NCI-H69 (cell line): ENCODE measurements at regions not wholly inside any gene's neighbourhood (a gene's known extent, or its start where the extent isn't known, plus 50 kb on each side); places are given as distances from the start of the nearest gene placed in this dataset.
"Not testable (repeated sequence)": the region's sequence is repeated elsewhere in the genome, so short reads cannot be mapped to it uniquely, and the experiment has no call there.

ENCODE experiments used
- DNase-seq: peaks from one replicate; lab custom pipeline; 2025; lab: John Stamatoyannopoulos, UW

DNA sequence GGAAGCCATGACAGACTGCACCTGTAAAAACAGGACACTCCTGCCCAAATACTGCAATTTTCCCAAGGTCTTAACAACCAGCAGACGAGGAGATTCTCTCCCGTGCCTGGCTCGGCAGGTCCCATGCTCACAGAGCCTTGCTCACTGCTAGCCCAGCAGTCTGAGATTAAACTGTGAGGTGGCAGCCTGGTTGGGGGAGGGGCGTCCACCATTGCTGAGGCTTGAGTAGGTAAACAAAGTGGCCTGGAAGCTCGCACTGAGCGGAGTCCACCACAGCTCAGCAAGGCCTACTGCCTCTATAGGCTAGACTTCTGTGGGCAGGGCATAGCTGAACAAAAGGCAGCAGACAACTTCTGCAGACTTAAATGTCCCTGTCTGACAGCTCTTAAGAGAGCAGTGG is 80.3 kb downstream of the ANXA5 start:
- not testable (repeated sequence) for DNase-seq

DNA sequence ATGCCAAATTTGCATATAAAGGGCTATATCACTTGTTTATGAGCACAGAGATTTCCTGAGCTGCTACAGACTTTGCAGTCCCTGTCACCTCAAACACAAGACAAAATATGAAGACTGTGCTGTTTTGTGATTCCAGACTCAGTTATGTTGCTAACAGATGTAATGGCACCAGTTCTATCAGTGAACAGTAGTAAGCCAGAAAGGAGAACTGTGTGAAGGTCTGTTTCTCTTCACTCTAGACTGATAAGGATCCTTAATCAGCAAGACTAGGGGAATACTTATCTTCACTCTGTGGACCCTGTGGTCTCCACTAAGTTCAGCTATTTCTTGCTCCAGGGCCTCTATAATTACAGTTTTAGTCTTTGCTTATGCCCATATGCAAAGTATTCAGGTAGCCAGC is 82.7 kb downstream of the ANXA5 start:
- no peak for DNase-seq

DNA sequence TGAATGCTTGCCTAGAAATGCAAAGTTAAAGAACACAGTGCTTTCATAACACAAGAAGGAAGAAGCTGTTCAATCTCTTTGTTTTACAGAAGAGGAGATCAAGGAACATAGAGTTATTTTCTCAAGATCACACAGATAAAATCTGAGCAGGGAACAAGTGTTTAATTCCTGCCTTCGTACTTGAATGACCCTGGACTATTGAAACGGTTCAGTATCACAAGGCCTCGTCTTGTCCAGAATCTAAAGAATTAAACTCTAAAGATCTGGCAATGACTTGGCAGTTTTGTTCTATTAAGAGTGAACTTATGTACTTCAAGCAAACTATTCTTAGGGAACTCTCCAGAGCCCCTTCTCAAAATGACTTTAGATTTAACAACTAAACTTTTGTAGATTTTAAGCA is 97.7 kb downstream of the ANXA5 start:
- DNase-seq: no peak

DNA sequence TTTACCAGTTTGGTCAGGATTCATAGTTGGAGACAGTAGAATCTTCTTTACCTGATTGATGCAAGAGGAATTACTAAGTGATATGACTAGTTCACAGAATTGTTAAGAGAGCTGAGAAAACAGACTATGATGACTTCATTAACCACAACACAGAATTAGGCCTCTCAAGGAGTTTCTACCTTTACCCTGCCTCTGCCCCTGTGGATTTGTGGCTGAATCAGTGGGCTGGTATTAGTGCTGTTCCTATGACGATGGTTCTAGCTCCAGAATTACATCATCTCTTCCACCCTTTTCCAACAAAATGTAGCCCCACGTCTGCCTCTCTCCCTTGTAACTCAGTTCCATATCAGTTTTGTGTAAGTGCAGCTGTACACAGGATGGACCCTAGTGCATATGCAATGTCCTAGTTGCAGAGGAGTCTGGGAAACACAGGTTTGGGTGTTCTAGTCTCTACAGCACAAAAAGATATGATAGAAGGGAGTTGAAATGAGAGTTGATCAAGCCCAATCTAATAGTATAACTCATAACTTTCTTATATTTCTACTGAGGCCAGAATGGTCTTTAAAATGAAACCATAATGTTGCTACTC is 99.3 kb downstream of the ANXA5 start:
- DNase-seq: no peak

DNA sequence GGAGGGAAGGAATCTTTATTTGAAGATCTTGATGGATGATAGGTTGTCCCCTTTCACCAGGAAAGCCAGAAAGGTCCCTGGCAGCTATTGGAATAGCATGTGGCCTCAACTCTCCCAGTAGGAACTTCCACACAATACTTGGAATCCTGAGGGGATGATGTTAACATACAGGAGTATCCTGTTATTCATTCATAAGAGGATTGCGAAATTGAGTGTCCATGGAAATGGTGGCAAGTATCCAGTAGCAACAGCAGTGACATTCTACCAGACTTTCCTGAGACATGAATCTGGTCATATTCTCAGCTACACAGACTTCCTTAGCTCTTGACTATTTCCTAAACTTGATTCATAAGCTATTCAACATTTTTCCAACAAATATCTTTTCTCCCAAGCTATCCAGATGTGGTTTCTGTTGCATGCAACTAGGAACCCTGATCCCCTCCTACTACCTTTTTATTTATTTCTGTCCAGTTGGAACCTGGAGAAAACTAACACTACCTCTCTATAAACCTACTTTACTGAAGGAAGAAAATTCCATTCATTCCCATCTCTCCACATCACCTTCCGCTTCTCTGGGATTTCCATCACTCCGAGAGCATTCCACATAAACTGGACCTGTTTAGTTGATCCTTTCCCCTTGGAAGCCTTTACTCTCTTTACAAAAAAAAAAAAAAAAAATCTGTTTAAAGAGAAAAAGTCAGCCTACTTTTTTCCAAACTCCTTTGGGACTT is 101.8 kb downstream of the ANXA5 start:
- no peak for DNase-seq

DNA sequence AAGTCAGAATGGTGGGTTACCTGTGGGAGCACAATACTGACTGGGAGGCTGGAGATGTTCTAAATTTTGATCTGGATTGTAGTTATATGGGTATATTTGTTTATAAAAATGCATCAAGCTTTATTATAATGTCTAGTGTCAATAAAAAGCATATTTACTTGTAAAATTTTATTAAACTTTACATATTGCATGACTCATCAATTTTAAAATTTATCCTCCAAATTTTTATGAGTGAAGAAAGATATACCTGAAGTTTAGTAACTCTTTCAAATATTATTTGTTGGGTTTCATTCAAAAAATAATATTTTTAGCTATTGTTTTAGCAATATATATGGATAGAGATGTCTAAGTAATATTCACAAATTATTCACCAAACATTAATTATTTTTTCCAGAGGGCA is 103.0 kb downstream of the ANXA5 start:
- no peak for DNase-seq

DNA sequence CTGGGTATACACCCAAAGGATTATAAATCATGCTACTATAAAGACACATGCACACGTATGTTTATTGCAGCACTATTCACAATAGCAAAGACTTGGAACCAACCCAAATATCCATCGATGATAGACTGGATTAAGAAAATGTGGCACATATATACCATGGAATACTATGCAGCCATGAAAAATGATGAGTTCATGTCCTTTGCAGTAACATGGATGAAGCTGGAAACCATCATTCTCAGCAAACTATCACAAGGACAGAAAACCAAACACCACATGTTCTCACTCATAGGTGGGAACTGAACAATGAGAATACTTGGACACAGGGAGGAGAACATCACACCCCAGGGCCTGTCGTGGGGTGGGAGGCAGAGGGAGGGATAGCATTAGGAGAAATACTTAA is 104.5 kb downstream of the ANXA5 start:
- not testable (repeated sequence) for DNase-seq

DNA sequence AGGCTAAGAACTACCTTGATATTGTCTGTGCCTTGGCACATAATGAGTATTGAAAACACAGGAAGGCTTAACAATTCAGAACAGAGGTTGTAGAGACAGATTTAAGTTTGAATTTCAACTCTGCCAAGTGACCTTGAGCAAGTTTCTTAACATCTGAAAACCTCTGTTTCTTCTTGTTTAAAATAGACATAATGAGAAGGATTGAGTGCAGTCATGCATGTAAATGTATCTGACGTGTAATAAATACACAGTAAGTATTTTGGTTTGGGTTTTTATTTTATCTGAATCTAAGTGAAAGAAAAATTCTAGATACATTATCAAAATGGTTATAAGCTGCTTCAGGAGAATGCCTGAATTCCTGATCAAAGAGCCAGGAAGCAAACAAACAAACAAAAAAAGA is 111.9 kb downstream of the ANXA5 start:
- no peak for DNase-seq

DNA sequence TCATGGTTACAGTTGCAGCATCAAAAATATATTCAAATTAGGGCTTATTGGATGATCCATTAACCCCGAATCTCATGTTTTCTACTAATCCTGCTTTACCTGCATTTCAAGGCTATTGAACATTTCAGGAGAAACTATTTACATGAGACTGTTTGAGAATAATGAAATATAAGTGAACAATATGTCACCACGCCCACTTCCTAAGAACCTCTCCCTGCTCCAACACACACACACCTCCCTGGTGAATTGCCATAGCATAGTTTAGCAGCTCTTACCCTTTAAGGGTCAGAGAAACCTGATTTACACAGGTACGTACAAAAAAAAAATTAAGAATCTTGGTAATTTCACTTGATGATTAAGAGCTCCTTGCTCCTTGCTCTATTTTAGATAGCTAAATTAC is 113.4 kb downstream of the ANXA5 start:
- DNase-seq: no peak

DNA sequence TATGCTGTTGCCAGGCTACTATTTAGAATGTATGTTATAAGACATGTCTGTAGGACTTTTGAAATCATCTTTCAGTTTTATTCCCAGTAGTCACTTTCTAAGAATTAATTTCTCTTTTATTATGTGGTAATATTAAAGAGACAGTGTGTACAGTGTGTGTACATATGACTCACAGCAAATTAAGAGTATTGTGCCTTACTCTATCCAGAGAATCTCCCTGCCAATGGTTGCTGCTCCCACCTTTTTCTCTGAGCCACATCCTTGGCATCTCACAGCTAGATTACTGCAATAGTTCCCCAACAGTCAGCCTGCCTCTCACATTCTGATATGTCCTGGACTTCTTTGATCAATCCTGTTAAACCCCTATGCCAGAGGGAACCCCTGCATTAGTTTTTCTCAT is 114.5 kb downstream of the ANXA5 start:
- no peak for DNase-seq

DNA sequence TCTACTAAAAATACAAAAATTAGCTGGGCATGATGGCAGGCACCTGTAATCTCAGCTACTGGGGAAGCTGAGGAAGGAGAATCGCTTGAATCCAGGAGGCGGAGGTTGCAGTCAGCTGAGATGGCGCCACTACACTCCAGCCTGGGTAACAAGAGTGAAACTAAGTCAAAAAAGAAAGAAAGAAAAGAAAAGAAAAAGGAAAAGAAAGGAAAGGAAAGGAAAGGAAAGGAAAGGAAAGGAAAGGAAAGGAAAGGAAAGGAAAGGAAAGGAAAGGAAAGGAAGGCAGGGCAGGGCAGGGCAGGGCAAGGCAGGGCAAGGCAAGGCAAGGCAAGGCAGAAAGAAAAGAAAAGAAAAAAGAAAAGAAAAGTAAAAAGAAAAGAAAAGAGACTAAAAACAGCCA is 121.4 kb downstream of the ANXA5 start:
- not testable (repeated sequence) for DNase-seq

DNA sequence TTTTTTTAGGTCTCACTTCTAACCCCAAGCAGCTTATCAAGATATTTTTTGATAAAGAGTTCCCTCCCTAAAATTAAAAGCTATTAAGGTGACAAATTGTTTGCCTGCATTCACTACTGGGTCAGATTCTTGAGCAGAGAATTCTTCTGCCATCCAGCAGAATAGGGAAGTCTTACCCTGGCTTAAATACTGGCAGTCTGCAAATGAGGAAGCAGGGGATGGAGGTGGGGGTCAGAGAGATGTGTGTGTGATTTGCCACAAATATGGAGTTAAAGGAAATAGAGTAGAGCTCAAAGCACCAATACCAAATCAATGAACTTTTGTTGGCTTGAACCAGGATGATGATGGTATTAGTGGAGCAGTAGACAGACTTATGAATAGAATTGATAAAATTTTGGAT is 122.2 kb downstream of the ANXA5 start:
- no peak for DNase-seq

DNA sequence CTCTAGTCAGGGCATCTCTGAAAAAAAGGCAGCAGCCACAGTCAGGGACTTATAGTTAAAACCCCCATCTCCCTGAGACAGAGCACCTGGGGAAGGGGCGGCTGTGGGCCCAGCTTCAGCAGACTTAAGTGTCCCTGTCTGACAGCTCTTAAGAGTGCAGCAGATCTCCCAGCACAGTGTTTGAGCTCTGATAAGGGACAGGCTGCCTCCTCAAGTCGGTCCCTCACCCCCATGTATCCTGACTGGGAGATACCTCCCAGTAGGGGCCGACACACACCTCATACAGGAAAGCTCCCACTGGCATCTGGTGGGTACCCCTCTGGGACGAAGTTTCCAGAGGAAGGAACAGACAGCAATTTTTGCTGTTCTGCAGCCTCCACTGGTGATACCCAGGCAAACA is 129.0 kb downstream of the ANXA5 start:
- DNase-seq: no peak

DNA sequence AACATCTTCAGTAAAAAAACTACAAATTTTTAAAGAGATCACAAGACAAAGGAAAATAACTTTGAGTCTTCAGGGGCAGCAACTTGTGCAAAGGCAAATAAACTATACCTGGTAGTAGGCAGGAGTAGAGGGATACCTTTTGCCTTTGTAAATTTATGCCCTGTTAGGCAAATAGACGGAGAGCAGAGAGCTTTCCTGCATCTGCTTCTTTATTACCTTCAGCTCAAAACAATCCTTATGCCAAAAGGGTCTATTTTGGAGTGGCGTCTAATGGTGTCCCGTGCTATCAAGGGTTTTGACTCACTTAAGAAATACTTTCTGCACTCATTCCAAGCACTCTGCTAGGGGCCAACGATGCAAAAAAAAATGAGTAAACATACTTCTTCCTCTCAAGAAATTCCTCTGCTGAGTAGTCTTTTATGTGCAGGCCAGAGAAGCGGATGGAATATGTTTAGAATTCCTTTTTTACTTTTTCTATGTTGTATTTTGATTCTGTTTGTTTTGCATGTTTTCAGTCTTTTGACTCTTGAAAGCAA is 131.9 kb downstream of the ANXA5 start:
- DNase-seq: no peak

DNA sequence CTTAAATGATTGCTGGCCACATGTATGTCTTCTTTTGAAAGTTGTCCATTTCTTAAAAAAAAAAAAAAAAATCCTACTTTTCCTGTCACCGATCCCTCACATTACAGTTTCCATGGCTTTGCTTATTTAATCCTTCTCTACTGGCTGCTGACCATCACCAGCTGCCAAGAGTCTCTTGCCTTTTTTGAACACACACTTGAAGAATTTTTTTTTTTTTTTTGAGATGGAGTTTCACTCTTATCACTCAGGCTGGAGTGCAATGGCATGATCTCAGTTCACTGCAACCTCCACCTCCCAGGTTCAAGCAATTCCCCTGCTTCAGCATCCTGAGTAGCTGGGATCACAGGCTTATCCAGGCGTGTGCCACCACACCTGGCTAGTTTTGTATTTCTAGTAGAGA is 134.0 kb downstream of the ANXA5 start:
- no peak for DNase-seq

DNA sequence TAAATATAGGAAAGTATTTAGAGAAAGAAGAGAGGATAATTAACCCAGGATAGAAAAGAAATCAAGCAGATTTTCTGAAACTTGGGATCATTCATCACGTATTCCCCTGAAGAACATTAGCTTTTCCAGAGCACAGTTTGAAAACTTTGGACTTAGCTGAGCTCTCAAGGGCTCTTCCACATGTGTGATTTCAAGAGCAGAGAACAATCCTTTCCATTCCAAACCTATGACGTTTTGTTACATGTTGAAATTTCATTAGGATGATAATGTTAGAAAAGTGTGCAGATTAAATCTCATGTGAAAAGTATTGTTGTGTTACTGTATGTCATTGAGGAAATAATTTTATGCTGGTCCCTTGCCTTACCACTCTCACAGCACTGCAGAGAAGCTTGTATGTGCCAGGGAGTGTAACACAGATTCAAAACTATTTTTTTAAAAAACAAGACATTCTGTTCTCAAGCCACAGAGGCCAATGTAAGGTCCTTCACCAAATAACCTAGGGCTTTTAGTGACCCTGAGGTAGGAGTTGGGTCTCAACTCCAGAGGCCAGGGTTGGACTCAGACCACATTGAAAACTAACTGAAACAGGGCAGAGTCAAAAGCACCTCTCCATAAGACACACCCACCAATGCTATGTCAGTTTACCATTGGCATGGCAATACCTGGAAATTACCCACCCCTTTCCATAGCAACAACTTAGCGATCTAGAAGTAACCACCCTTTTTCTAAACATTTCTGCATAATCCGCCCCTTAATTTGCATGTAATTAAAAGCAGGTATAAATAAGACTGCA is 141.3 kb downstream of the ANXA5 start:
- no peak for DNase-seq

DNA sequence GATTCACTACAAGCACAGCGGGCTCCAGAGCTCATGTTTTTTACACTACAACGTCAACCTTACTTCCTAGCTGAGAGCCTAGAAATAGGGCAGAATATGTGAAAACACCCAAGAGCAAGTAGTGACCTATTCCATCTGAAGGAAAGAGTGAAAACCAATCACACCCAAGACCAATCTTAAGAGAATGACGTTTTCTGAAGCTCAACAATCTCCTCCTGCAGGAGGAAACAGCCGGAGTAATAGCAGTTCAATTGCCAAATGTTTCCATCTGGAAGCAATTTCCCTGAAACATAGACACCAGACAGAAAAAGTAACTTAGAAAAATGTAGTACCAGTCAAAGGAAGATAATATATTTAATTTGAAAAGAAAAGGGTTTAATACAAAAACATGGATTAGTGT is 142.4 kb downstream of the ANXA5 start:
- DNase-seq: no peak

DNA sequence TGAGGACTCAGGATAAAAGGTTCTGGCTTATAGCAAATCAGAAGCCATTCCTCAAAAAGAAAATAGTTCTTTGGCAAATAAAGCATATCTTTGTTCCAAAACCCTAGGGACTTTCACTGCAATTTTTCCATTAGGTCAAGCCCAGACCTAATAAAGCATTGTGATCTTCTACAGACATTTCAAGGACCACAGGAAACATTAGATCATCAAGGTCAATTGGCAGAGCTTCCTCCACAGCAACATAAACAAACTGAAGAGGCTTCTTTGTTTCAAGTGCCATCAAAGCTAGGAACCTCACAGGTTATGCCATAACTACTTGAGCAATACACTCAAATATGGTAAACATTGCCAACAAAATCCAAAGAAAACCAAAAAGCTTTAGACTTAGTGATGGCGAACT is 144.9 kb downstream of the ANXA5 start:
- no peak for DNase-seq

DNA sequence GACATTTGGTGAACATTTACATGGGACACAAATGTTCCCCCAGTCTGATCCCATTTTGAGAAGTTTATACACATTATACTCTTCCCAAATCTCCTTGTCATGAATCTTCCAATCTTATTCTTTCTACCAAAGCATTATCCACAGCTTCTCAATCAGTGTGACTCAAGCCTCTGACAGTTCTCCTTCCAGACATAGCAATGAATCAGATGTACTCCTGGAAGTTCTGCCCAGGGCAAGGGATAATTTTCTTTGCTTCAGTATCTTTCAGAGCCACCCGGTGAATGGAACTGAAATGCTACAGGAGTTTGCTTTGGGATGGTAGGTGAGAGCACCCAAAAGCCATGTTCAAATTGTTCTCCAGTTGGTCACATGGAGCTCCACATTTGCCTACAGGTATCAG is 145.5 kb downstream of the ANXA5 start:
- no peak for DNase-seq

DNA sequence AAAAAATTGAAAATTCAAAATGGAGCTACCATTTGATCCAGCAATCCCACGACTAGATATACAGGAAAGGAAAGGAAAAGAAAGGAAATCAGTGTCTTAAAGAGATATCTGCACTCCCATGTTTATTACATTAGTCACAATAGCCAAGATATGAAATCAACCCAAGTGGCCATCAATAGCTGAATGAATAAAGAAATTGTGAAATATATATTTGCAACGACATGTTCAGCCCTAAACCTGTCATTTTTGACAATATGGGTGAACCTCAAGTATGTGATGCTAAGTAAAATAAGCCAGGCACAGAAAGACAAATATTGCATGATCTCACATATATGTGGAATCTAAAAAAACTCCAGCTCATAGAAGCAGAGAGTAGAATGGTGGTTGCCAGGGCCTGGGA is 155.1 kb downstream of the ANXA5 start:
- DNase-seq: no peak

DNA sequence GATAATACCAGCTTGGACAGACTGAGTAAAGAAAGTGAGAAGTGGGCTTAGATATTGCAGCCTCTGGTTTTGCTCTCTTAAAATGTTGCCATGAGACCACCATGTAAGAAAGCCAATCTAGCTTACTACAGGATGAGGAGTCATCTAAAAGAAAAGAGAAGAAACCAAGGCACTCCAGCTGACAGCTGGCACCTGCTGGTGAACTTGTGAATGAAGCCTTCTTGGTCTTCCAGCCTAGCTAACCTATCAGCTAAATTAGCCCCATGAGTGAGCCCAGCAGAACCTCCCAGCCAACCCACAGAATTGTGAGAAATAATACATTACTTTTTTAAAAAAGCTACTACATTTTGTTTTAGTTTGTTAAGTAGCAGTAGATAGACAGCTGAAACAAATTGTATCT is 154.5 kb upstream of the QRFPR start:
- no peak for DNase-seq

DNA sequence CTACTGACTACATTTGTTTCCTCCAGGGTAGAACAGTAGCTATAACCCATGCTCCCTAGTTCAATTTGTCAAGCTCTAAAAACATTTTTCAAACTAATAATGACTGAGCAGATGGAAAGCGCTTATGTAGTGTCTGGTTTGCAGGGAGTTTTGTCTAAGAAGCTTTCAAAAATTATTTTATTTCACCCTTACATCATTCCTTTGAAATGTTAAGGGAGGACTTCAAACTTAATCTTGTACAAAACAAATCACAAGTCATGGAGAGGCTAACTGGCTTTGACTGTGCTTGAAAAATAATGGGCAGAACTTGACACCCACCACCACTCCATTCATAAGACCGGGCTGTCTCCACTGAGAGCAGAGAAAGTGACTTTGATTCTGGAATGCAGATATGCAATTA is 153.4 kb upstream of the QRFPR start:
- DNase-seq: no peak

DNA sequence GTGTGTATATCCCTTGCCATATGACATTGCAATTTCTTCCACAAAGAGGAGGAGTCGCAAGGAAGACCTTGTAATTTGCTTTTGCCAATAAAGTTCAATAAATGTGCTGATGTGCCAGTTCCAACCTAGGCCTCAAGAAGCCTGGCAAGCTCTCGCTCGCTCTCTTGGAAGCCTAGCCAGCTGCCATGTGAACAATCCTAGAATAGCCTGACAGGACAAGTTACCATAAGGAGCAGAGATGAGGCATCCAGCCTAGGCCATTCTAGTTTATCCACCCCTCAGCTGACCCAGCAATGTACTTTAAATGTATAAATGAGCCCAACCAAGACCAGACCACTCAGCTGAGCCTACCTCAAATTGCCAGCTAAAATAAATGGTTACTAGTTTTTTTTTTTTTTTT is 145.7 kb upstream of the QRFPR start:
- DNase-seq: no peak
